ENCODE measurements at regions not wholly inside any gene's neighbourhood (a gene's known extent, or its start where the extent isn't known, plus 50 kb on each side); places are given as distances from the start of the nearest gene placed in this dataset.

GRCh38 chr11:70888061-70888460 is 364.3 kb downstream of the SHANK2 start:
- no peak for TF ChIP-seq EP300 (IDR thresholded peaks at IDR 0.05)
- DNase-seq: no peak
- Histone ChIP-seq H3K9me3 (no peaks in the 10 kb centered on the region), H3K27ac (no peak overlapping the region), H3K4me3 (no peak overlapping the region), H3K4me1 (ENCODE audit: insufficient read depth) (no peaks in the 10 kb centered on the region), H3K27me3 (no peaks in the 10 kb centered on the region), H3K36me3 (no peaks in the 10 kb centered on the region)
- 92 to 94% (median 93%) methylated on average over 6 of the region's 6 CpGs for WGBS, 3 donors
- intact Hi-C loops (cut with DNase I): no loop called here

DNA sequence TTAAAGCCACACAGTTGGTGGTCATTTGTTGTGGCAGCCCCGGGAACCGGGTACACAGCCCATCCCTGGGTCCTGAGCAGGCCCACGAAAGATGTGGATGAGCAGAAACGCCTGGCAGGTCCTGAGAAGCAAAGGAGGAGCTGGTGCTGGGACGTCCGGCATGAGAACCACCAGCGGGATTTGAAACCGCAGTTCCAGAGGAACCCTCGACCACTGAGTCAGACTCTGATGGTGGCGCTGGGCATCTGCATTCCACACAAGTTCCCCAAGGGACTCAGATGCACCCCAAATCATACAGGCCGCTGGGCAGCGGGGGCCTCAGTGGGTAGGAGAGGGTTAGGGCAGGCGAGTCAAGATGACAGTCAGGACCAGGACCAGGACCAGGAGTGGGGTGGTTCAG is 363.0 kb downstream of the SHANK2 start:
- intact Hi-C loops (cut with DNase I): no loop called here
- Histone ChIP-seq H3K27ac (no peak overlapping the region), H3K9me3 (no peaks in the 10 kb centered on the region), H3K27me3 (no peaks in the 10 kb centered on the region), H3K4me1 (ENCODE audit: insufficient read depth) (no peaks in the 10 kb centered on the region), H3K36me3 (no peaks in the 10 kb centered on the region), H3K4me3 (no peak overlapping the region)
- no peak for DNase-seq
- WGBS, 3 donors: 87 to 89% (median 87%) methylated on average over 13 of the region's 13 CpGs
- TF ChIP-seq CTCF (IDR thresholded peaks at IDR 0.05) (no peak), POLR2A (IDR thresholded peaks at IDR 0.05) (no peak), EP300 (IDR thresholded peaks at IDR 0.05) (no peak)

GRCh38 chr11:70891844-70892380 is 360.5 kb downstream of the SHANK2 start:
- TF ChIP-seq CTCF (IDR thresholded peaks at IDR 0.05): no peak
- no peak for TF ChIP-seq EP300 (IDR thresholded peaks at IDR 0.05)
- no peak for TF ChIP-seq POLR2A (IDR thresholded peaks at IDR 0.05)
- Histone ChIP-seq H3K27ac (no peak overlapping the region), H3K36me3 (no peaks in the 10 kb centered on the region), H3K27me3 (no peaks in the 10 kb centered on the region), H3K4me1 (ENCODE audit: insufficient read depth) (no peaks in the 10 kb centered on the region), H3K4me3 (no peak overlapping the region), H3K9me3 (no peaks in the 10 kb centered on the region)
- intact Hi-C loops (cut with DNase I): no loop called here
- no peak for DNase-seq
- whole genome bisulfite sequencing, 3 donors: 82 to 85% (median 84%) methylated on average over 9 of the region's 9 CpGs

GRCh38 chr11:70892889-70893288 is 359.5 kb downstream of the SHANK2 start:
- intact Hi-C loops (cut with DNase I): no loop called here
- WGBS, 3 donors: 47 to 62% (median 49%) methylated on average over 5 of the region's 5 CpGs
- H3K4me1 ChIP-seq (ENCODE audit: insufficient read depth): no peaks in the 10 kb centered on the region
- H3K4me3 ChIP-seq: no peak overlapping the region
- no peaks in the 10 kb centered on the region for H3K36me3 ChIP-seq
- no peaks in the 10 kb centered on the region for H3K9me3 ChIP-seq
- TF ChIP-seq POLR2A (IDR thresholded peaks at IDR 0.05) (no peak), CTCF (IDR thresholded peaks at IDR 0.05) (no peak), EP300 (IDR thresholded peaks at IDR 0.05) (no peak)
- no peak overlapping the region for H3K27ac ChIP-seq
- DNase-seq: no peak
- no peaks in the 10 kb centered on the region for H3K27me3 ChIP-seq

GRCh38 chr11:70894566-70895365 is 357.6 kb downstream of the SHANK2 start:
- Histone ChIP-seq H3K4me3 (no peak overlapping the region), H3K9me3 (no peaks in the 10 kb centered on the region), H3K27ac (no peak overlapping the region), H3K27me3 (no peaks in the 10 kb centered on the region), H3K36me3 (no peaks in the 10 kb centered on the region), H3K4me1 (ENCODE audit: insufficient read depth) (no peaks in the 10 kb centered on the region)
- TF ChIP-seq CTCF (IDR thresholded peaks at IDR 0.05) (no peak), EP300 (IDR thresholded peaks at IDR 0.05) (no peak), POLR2A (IDR thresholded peaks at IDR 0.05) (no peak)
- intact Hi-C loops (cut with DNase I): no loop called here
- WGBS, 3 donors: 76 to 77% (median 77%) methylated on average over 20 of the region's 20 CpGs
- no peak for DNase-seq

Data from ovary (tissue), 7 donors.